ENCODE measurements at regions not wholly inside any gene's neighbourhood (a gene's known extent, or its start where the extent isn't known, plus 50 kb on each side); places are given as distances from the start of the nearest gene placed in this dataset.

DNA sequence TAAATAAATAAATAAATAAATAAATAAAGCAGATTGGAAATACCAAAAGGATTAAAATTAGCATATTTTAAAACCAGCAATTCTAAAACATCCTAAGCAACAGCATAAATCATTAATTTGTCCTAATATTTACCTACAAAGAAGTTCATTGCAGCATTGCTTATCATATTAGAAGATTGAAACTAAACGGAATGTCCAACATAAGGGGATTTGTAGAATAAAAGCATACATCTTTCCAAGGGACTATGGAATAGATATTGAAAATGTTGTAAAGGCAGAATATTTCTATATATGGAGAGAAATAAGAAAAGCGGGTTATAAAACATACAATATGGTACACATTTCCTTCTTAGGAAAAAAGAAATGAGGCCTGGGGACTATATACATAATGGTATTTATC lies 71.1 kb upstream of the RFC3 start:
- TF ChIP-seq, protein P1, sequence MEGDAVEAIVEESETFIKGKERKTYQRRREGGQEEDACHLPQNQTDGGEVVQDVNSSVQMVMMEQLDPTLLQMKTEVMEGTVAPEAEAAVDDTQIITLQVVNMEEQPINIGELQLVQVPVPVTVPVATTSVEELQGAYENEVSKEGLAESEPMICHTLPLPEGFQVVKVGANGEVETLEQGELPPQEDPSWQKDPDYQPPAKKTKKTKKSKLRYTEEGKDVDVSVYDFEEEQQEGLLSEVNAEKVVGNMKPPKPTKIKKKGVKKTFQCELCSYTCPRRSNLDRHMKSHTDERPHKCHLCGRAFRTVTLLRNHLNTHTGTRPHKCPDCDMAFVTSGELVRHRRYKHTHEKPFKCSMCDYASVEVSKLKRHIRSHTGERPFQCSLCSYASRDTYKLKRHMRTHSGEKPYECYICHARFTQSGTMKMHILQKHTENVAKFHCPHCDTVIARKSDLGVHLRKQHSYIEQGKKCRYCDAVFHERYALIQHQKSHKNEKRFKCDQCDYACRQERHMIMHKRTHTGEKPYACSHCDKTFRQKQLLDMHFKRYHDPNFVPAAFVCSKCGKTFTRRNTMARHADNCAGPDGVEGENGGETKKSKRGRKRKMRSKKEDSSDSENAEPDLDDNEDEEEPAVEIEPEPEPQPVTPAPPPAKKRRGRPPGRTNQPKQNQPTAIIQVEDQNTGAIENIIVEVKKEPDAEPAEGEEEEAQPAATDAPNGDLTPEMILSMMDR (IDR thresholded peaks at IDR 0.05): no peak
- TF ChIP-seq POLR2A (IDR thresholded peaks at IDR 0.05): no peak
